Keratinocyte (primary cell): ENCODE measurements at regions not wholly inside any gene's neighbourhood (a gene's known extent, or its start where the extent isn't known, plus 50 kb on each side); places are given as distances from the start of the nearest gene placed in this dataset.

ENCODE experiments used
- DNase-seq: peaks from one replicate; pipeline ENCODE4 v3.0.0-alpha.2; 2011; ENCODE audit warnings: low read depth, missing footprints, low spot score
- FAIRE-seq: peaks from 2 replicates; lab custom pipeline; 2011; peaks lifted over from hg19 to GRCh38; lab: Jason Lieb, UNC
- H2AFZ ChIP-seq: 2 replicates; pipeline ENCODE4 v1.6.0; 2012; ENCODE audit warnings: low read length, control low read depth, inconsistent platforms; ENCODE audit not compliant: control insufficient read depth
- H3K27ac ChIP-seq: 2 replicates; pipeline ENCODE4 v1.5.1; 2011; ENCODE audit warnings: low read length; ENCODE audit not compliant: control insufficient read depth, insufficient read depth
- H3K27me3 ChIP-seq: 3 replicates; pipeline ENCODE4 v1.6.0; 2011; ENCODE audit warnings: low read length; ENCODE audit not compliant: control insufficient read depth, insufficient read depth; ENCODE audit errors: extremely low read depth
- H3K36me3 ChIP-seq, 2 experiments: 2 replicates in 1 of 2; 3 replicates in 1 of 2; pipeline ENCODE4 v1.5.1; 2011; ENCODE audit warnings: low read length in 2 of 2, mild to moderate bottlenecking in 1 of 2; ENCODE audit not compliant: control insufficient read depth in 2 of 2, insufficient read depth in 2 of 2; ENCODE audit errors: extremely low read depth in 1 of 2
- H3K4me1 ChIP-seq: 3 replicates; pipeline ENCODE4 v1.5.1; 2011; ENCODE audit warnings: low read length; ENCODE audit not compliant: control insufficient read depth, insufficient read depth; ENCODE audit errors: extremely low read depth
- H3K4me2 ChIP-seq: 3 replicates; pipeline ENCODE4 v1.6.0; 2011; ENCODE audit warnings: low read depth, low read length; ENCODE audit not compliant: control insufficient read depth, insufficient read depth; ENCODE audit errors: extremely low read depth
- H3K4me3 ChIP-seq, 3 experiments: fragments of 200-600 bp in 1 of 3; sonication (generic) in 1 of 3; 2 replicates in 2 of 3; 3 replicates in 1 of 3; pipeline ENCODE4 v1.5.1; 2011 to 2016; ENCODE audit warnings: low read length in 3 of 3, mild to moderate bottlenecking in 3 of 3, control low read depth in 2 of 3, inconsistent platforms in 1 of 3, low read depth in 1 of 3, mixed read lengths in 1 of 3, mixed run types in 1 of 3, moderate library complexity in 1 of 3; ENCODE audit not compliant: control insufficient read depth in 2 of 3, insufficient read depth in 2 of 3; ENCODE audit errors: extremely low read depth in 1 of 3
- H3K79me2 ChIP-seq: 2 replicates; pipeline ENCODE4 v1.6.0; 2012; ENCODE audit warnings: low read length; ENCODE audit not compliant: control insufficient read depth, insufficient read depth
- H3K9ac ChIP-seq: 3 replicates; pipeline ENCODE4 v1.6.0; 2011; ENCODE audit warnings: low read length; ENCODE audit not compliant: control insufficient read depth, insufficient read depth; ENCODE audit errors: extremely low read depth
- H3K9me1 ChIP-seq: 3 replicates; pipeline ENCODE4 v1.6.0; 2011; ENCODE audit warnings: low read length; ENCODE audit not compliant: control insufficient read depth, insufficient read depth; ENCODE audit errors: extremely low read depth
- H3K9me3 ChIP-seq: 2 replicates; pipeline ENCODE4 v1.5.1; 2012; ENCODE audit warnings: low read depth, low read length; ENCODE audit not compliant: control insufficient read depth
- H4K20me1 ChIP-seq: 3 replicates; pipeline ENCODE4 v1.6.0; 2011; ENCODE audit warnings: low read length; ENCODE audit not compliant: control insufficient read depth, insufficient read depth; ENCODE audit errors: extremely low read depth
- CTCF ChIP-seq, 3 experiments: IDR thresholded peaks in 1 of 3; conservative IDR thresholded peaks in 1 of 3; optimal IDR thresholded peaks in 1 of 3; 2 replicates in 2 of 3; 3 replicates in 1 of 3; pipeline versions ENCODE3 to v1.5.1; 2011; ENCODE audit warnings: low read length in 3 of 3, mild to moderate bottlenecking in 3 of 3, moderate library complexity in 2 of 3, control low read depth in 1 of 3, inconsistent platforms in 1 of 3; ENCODE audit not compliant: insufficient read depth in 2 of 3; ENCODE audit errors: extremely low read depth in 1 of 3
- EZH2 ChIP-seq: IDR thresholded peaks from one replicate; pipeline ENCODE4 v1.6.1; 2012; ENCODE audit warnings: inconsistent platforms, mild to moderate bottlenecking, low read length, moderate library complexity
- dilution Hi-C: fragments of 300-500 bp; cut with MboI; formaldehyde crosslinking; loops from one replicate; pipeline ENCODE4 v1.7.0; 2020; ENCODE audit warnings: low sequenced_read_pairs; ENCODE audit not compliant: extremely low pct_ligation_motif_present

- H3K36me3 ChIP-seq: no peaks in the 10 kb centered on the region
- dilution Hi-C loops: no loop called here
- TF ChIP-seq CTCF (optimal IDR thresholded peaks at IDR 0.05 in 1 of 3, IDR thresholded peaks at IDR 0.05 in 1 of 3, conservative IDR thresholded peaks at IDR 0.05 in 1 of 3; ENCODE audit: extremely low read depth in 1 of 3, insufficient read depth in 2 of 3, low read length in 3 of 3): no peak
- TF ChIP-seq EZH2: no peak
Measured at GRCh38 chr7:41252551-41252950, 450.3 kb downstream of the INHBA start.

GRCh38 chr7:41247143-41247865 lies 455.6 kb downstream of the INHBA start:
- Histone ChIP-seq H3K36me3 (no peaks in the 10 kb centered on the region), H3K27ac (peak overlapping the region; percentile 68), H3K9ac (peak overlapping the region; percentile 40), H3K9me3 (no peaks in the 10 kb centered on the region), H4K20me1 (no peaks in the 10 kb centered on the region), H2AFZ (no peak overlapping the region), H3K79me2 (no peaks in the 10 kb centered on the region), H3K4me2 (no peak overlapping the region), H3K4me1 (peaks cover 7% of the 10 kb centered on the region), H3K4me3 (no peak overlapping the region), H3K9me1 (no peaks in the 10 kb centered on the region), H3K27me3 (no peaks in the 10 kb centered on the region)
- DNase-seq: no peak
- peak; percentile 88 for FAIRE-seq
- dilution Hi-C loops: no loop called here
- TF ChIP-seq CTCF (optimal IDR thresholded peaks at IDR 0.05 in 1 of 3, IDR thresholded peaks at IDR 0.05 in 1 of 3, conservative IDR thresholded peaks at IDR 0.05 in 1 of 3; ENCODE audit: extremely low read depth in 1 of 3, insufficient read depth in 2 of 3, low read length in 3 of 3) (no peak), EZH2 (no peak)

More at GRCh38 chr7:41252551-41252950, 450.3 kb downstream of the INHBA start:
- no peaks in the 10 kb centered on the region for H4K20me1 ChIP-seq
- no peaks in the 10 kb centered on the region for H3K27me3 ChIP-seq
- DNase-seq (no peak), FAIRE-seq (no peak)
- no peak overlapping the region for H2AFZ ChIP-seq
- no peak overlapping the region for H3K4me2 ChIP-seq
- H3K79me2 ChIP-seq: no peaks in the 10 kb centered on the region
- H3K27ac ChIP-seq: no peak overlapping the region
- H3K9me1 ChIP-seq: no peaks in the 10 kb centered on the region
- H3K4me3 ChIP-seq: no peak overlapping the region
- no peaks in the 10 kb centered on the region for H3K9me3 ChIP-seq
- no peak overlapping the region for H3K9ac ChIP-seq
- H3K4me1 ChIP-seq: peaks cover 18% of the 10 kb centered on the region
